SIG-M5 treated with dmso at 0.1 percent for 504 hours (cell line): ENCODE measurements at regions not wholly inside any gene's neighbourhood (a gene's known extent, or its start where the extent isn't known, plus 50 kb on each side); places are given as distances from the start of the nearest gene placed in this dataset.

Experiments
- DNase-seq: peaks from one replicate; lab custom pipeline; 2025; ENCODE audit not compliant: unreplicated experiment; lab: John Stamatoyannopoulos, UW

DNA sequence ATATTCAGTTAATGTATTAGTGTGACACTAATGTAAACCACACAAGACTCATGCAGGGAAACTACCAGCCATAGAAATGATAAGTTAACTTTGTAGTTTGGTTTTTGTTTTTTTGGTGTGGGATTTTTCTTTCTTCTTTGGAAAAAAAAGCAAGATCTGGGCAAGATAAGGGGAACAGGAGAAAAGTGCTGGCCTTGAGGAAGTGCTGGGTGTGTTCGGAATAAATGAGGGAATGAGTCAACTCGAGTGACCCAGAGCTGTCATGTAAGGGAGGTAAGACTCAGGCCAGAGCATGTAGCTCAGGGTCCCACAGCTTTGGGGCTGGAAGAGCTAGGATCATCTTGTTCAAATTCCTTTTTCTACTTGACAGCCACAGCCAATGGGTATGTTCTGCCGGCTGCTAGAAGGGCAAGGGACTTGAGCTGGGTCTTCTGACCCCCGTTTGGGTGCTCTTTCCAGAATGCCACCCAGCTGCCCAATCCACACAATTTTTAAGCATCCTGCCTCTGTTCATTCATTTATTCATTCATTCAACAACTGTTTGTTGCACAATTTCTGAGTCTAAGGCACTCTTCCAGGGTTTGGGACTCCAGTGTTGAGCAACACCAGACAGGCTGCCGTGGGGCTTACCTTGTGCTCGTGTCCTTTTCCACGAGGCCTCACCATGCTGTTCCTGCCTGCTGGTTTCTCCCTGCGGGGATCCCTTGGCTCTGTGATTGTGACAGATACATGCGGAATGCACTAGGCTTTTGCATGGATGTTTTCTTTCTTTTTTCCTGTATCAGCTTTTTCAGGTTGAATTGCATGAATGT is 54.5 kb downstream of the CLDN34 start:
- DNase-seq: no peak

DNA sequence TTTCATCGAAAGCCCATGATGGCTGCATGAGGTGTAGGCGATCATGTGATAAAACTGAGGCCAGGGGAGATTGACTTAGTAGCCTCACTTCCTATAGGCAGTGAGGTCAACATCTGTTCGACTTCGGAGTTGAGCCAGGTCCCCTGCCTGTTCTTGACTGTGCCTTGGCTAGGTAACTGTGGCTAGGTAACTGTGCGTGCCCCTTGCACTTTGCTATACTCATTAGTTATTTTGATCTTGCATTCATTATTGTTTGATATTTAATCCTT is 55.0 kb downstream of the CLDN34 start:
- DNase-seq: no peak

DNA sequence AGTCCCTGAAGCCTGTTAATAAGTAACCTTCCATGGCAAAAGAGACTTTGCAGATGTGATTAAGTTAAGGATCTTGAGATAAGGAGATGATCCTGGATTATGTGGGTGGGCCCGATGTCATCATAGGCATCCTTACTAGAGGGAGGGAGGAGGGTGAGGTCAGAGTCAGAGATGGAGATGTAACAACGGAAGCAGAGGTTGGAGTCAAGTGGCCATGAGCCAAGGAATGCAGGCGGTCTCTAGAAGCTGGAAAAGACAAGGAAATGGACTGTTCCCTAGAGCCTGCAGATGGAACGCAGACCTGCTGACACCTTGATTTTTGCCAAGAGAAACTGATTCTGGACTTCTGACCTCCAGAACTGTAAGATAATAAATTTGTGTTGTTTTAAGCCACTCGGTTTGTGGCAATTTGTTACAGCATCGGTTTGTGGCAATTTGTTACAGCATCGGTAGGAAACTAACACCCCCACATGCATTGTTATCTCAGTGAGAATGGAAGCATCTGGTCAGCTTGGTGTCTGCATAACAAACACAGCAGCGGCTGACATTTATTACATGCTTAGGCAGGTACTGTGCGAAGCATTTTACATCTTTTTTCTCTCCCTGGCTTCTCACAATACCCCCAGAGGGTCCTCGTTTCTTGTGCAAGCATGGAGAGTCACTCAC is 55.6 kb downstream of the CLDN34 start:
- DNase-seq: no peak

DNA sequence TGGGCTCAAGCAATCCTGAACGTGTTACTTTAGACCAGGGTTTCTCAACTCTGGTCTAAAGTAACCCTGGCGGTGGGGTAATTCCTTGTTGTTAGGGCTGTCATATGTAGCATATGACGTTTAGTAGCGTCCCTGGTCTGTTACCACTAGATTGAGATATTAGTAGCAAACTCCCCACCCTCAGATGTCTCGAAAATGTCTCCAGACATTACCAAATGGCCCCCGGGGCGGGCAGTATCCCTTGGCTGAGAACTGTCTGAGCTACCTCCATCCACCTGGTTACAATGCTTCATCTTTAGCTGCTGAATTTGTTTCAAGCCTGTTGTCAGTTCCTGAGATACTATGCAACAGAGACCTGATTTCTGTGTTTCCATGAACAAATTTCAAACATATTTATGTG is 56.7 kb downstream of the CLDN34 start:
- no peak for DNase-seq

DNA sequence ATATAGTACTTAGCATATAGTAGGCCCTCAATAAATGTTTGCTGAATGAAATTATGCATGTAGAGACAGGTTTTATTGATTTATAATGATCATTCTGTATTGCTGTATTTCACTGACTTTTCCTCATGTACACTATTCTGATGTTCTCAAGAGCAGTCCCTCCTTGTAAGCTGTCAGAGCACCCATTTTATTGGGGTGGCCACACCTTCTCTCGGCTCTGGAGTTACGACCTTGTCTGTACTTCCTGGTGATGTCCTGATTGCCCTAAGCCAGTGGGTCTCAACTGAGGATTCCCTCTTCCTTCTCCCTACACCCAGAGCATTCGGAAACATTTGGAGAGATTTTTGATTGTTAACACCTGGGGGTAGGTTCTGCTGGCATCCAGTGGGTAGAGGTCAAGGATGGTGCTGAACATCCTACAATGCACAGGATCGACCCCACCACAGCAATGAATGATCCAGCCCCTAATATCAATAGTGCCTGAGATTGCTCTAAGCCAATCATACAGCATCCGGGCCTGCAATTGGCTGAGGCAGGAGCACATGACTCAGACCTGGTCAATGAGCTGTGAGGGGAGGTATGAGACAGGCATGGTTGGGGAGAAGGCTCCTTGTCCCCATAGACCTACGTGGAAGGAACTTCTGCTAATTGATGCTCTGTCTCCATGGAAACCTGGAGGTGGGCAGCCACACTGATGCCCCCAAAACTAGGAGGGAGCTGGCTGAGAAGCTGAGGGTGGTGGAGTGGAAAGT is 58.8 kb downstream of the CLDN34 start:
- no peak for DNase-seq

DNA sequence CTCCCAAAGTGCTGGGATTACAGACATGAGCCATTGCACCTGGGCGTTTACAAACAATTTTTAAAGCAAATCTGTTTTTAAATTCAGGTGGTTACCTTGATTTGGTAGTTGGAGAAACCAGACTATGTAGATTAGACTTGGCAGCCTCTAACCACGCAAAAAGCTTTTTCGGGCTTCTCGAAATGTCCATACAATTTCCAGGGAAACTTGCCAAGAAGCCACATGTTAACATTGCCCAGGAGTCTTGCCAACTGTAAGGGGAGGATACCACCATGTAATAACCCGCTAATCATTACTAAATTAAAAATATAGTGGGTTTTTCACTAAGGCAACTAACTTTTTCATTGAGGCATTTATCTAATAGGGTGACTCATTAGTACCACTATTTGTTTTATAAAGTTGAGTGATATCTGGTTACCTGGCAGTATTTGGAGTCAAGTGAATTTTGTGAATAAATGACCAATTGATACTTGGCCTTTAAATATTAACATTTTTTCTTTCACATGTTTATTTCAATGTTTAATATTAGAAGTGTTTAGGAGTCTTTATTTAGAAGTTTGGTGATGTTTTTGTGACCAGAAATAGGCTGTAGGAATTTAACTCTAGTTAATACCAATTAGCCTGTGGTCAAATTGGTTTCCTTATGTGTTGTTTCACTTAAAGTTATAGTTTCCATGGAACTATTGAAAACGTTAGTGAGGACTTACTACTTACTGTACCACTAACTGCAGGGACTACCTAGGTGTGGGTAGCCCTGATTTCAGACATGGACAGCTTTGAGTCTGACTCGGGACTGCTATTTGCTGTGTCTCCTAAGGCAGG is 61.3 kb downstream of the CLDN34 start:
- no peak for DNase-seq

DNA sequence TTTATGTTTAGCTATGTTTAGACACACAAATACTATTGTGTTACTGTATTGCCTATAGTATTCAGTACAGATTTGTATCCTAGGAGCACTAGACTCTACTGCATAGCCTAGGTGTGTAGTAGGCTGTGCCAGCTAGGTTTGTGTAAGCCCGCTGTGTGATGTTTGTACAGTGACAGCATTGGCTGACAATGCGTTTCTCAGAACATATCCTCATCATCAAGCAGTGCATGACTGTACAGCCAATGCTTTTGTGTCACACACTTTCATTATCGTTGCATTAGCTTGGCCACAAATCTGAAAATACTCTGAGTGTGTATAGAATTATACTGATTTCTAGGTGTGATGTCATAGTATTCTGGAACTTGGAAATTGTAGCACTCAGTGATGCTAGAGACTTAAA is 63.4 kb downstream of the CLDN34 start:
- no peak for DNase-seq

DNA sequence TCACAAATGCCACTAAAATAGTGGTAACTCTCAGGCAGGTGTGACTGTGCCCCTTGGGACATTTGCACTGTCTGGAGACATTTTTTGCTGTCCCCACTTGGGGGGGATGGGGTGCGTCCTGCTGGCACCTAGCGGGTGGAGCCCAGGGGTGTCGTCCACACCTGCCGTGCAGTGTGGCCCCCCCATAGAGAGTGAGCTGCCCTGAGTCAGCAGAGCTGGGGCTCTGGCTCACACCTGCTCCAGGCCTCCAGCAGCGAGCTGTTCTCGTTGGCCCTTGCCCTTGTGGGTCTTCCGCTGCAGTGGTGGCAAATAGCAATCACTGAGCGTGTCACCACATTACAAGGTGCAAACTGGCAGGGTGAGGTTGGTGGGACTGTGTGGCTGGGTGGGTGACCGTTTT is 64.6 kb downstream of the CLDN34 start:
- DNase-seq: no peak

DNA sequence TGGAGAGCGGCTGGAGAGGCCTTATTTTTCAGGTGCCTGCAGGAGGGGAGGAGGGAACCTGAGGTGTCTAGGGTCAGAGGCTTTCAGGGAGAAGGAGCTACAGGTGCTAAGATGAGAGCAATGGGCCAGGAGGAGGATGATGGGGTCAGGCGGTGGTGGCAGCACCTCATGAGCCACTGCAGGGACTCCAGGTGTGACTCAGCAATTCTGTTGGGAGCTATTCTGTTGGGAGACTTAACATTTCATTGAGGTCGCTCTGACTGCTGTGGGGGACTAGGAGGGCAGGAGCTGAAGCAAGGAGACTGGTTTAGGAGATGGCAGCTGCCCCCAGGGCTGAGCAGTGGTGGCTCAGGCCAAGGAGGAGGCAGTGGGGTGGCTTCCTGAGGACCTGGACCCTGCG is 65.0 kb downstream of the CLDN34 start:
- DNase-seq: no peak

DNA sequence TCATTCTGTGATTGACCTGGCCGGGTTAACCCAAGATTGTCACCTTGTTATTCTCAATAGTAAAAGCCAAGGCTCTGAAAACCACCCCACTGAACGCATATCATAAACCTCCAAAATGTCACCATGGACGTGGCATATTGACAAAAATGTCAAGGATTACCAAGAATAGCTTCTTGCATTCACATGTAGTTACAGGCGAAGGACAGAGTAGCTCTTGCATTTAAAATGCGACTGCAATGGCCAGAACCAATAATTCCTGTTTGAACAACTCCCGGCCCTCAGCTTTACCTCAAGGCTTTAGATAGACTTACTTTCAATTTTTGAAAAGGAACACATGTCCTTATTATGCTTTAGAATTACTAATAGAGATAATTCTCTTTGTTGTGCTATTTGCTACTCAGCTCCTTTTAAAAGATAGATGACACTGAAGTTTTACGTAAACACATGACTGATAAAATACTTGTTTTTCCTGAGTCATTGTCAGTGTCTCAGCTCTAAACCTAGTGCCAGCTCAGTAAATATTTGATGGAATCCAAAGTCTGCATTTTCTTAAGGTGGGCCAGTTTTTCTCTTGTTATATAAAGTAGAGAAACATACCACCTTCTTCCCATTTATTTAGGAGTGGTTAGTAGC is 66.3 kb downstream of the CLDN34 start:
- DNase-seq: no peak

DNA sequence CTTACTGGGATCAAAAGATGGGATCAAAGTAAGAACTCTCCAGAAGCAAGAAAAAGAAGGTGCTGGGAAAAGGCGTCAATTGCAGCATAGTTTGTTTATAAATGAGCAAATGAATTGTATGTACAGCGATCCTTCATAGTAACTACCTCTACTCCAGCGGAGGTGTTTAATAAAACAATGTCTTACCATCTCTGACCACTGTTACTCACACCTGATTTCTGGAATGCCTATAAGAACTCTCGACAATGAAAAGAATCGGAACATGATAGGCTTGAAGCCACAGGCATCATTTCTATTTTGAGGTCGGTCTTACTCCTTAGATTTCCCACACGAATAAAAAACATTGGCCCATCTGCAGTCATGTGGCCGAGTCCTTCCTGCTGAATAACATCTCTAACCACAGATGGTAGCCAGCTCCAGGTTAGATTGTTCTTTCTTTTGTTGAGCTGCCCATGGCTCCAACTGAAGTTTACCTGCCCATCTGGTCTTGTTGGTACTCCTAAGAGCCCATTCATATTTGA is 67.6 kb downstream of the CLDN34 start:
- DNase-seq: no peak

DNA sequence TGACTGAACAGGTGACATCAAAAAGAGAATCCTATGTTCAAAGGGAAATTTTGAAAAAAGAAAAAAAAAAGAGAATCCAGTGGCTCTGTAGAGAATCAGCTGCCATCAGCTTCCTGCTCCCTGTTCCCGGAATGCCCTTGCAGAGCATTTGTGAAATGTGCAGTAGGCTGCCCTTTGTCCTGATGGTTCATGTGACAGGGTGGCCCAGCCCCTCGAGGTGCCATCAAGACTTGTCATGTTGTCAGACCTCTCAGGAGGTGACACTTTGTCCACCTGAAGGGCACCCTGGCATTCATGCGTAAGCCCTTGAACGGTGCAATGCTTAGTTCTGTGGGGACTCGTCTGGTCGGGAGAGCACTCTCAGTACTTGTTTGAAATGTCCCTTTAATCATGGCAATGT is 71.4 kb downstream of the CLDN34 start:
- DNase-seq: no peak

DNA sequence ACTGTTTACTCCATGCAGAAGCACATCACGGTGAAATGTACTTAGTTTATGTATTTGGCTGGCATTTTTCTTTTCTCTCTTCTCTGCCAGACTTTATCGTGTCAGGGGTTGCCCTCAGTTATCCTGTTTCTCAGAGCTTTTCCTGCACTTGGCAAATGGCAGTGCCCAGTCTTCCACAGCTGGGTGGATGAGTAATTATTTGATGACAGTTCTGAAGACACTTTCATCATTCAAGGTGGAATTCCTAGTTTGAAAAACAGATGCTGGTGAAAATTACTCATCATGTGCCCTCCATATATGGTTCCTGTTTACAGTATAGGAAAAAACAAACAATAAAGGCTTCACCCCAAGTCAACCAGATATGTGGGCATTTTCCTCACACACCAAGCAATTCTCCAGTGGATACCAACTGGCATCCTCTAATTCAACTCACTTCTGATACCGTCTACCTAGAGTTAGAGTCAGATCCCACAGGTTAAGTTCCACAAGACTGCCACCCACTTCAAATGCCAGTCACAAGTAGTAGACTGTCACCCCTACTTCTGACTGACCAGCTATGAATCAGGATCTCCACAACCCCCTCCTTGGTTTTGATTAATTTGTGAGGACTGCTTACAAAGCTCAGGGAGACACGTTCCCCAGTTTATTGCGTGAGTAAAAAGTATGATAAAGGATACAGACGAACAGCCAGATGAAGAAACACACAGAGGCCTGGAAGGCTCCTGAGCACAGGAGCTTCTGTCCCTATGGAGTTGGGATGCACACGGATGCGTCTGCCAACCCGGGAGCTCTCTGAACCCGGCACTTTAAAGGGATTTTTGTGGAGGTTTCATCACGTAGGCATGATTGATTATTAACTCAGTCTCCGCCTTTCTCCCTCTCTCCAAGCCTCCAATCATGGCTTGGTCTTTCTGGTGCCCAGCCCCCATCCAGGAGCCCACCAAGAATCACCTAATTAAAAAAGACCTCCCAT is 72.9 kb downstream of the CLDN34 start:
- DNase-seq: no peak

DNA sequence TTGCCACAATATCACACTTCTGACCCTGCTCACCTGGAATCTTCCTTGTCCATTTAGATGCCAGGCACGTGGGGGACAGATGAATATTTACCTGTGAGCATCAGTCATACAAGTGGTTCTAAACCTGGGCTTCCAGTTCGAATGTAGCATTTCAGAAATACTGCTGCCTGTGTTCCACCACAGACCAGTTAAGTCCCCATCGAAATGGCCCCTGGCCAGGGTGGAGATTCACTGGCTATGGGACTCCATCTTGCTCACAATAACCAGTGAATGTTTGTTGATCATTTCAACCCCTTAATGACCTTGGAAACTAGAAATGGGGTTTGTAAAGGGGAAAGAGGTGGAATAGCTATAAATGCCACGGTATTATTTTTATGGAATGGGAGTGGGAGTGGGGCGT is 73.8 kb downstream of the CLDN34 start:
- DNase-seq: no peak

DNA sequence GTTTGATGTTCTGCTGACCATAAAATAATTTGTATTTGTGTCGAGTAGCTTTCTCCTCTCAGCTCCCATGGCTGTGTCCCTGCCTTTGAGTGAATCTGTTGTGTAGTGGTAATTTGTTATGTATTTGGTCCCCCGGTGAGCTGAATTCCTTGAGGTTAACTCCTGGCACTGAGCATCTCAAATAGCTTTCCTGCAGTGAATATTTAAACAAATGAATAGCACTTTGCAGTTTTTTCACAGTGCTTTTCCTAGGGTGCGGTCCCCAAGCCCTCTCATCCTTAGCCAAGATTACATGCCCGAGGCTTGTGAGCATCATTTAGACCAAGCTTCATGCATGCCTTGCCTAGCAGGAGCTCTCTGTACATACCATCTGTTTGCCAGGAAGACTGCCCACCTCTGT is 74.2 kb downstream of the CLDN34 start:
- DNase-seq: no peak

DNA sequence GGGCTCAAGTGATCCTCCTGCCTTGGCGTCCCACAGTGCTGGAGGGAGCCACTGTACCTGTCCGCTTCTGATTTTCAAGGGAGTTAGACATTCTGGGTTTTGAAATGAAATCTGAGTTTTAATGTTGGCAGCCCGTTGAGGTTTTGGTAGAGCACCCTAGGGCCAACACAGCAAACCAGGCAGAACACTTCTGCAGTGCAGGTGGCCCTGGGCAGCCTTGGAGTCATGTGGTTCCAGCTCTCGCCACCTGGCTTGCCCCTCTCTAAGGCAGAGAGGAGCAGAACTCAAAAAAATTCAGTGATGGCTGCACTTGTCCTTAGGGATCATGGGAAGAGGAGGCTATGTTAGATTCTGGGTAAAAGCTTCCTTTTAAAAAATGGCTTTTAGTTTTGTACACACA is 74.9 kb downstream of the CLDN34 start:
- no peak for DNase-seq

DNA sequence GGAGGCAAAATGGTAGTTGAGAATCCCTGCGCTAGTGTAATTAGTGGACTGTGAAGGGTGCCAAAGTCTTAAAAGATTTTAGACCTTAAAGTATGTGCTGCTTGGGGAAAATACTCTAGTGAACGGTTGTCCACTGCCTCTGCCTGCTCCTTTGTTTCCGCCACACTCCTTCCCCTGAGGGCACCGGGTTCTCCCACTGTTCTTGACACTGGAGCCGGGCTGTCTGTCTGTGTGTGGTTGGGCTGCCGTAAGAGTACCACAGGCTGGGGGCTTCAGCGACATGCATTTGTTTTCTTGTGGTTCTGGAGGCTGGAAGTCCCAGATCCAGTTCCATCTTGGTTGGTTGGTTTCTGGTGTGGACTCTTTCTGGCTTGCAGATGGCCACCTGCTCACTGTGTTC is 76.2 kb downstream of the CLDN34 start:
- DNase-seq: no peak

DNA sequence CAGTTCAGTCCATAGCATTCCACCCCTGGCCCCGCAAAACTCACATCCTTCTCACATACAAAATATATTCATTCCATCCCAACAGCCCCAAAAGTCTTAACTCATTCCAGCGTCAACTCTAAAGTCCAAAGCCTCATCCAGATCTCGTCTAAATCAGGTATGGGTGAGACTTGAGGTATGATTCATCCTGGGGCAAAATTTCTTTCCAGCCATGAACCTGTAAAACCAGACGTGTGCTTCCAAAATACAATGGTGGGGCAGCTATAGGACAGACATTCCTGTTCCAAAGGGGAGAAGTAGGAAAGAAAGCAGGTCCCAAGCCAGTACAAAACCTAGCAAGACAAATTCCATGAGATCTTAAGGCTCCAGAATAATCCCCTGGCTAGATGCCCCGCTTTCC is 76.9 kb downstream of the CLDN34 start:
- DNase-seq: no peak

DNA sequence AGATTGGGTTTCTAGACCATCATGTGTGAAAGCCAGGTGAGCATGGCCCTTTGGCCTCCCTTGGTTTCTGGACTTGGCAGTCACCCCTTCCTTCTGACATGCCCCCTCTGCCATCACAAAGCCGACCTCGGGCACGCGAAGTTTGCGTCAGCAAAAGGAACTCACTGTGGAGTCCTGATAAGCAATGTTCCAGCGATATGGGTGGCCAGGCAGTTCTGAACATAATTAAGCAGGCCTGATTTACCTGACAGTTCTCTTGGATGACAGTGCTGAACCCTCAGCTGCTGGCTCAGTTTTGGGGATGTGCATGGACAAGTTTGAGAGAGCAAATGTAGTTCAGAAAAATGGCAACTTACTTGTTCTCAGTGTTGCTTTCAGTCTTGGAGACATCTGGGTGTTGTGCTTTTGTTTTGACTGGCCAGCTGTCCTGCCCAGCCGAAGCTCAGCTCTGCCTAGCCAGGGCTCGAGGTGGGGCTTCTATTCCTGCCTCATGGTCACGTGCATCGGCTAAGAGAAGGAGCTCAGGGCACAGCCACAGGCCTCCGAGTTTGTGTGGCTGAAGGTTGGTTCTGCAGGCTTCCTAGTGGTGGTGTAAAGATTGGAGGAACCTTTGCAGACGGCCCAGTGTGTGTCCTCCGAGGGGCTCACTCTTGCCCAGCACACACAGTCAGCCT is 78.3 kb downstream of the CLDN34 start:
- DNase-seq: no peak
